Sigmoid colon (tissue), 6 donors: ENCODE measurements at regions not wholly inside any gene's neighbourhood (a gene's known extent, or its start where the extent isn't known, plus 50 kb on each side); places are given as distances from the start of the nearest gene placed in this dataset.
A peak's percentile ranks its signal among the peaks of the same experiment; 100 is the strongest.

Experiments
- DNase-seq: peaks from one replicate; pipeline ENCODE4 v3.0.0-alpha.2; 2019
- H3K27ac ChIP-seq, 4 donors: fragments of 200-600 bp; sonication (generic); one replicate each; pipeline ENCODE4 v1.5.1; 2016 to 2019; ENCODE audit warnings: mild to moderate bottlenecking in 1 of 4
- H3K27me3 ChIP-seq, 3 donors: fragments of 200-600 bp; sonication (generic); one replicate each; pipeline ENCODE4 v1.5.1; 2019; ENCODE audit warnings: mild to moderate bottlenecking in 1 of 3
- H3K36me3 ChIP-seq, 4 donors: fragments of 200-600 bp; sonication (generic); one replicate each; pipeline ENCODE4 v1.5.1; 2016 to 2019
- H3K4me1 ChIP-seq, 4 donors: fragments of 200-600 bp; sonication (generic); one replicate each; pipeline ENCODE4 v1.5.1; 2017 to 2019
- H3K4me3 ChIP-seq, 4 donors: fragments of 200-600 bp; sonication (generic); one replicate each; pipeline ENCODE4 v1.5.1; 2017 to 2019; ENCODE audit warnings: mild to moderate bottlenecking in 2 of 4, moderate library complexity in 1 of 4
- H3K9me3 ChIP-seq, 4 donors: fragments of 200-600 bp in 3 of 4; sonication (generic) in 3 of 4; one replicate each; pipeline versions ENCODE4 v1.5.1 to v1.6.1; 2013 to 2019
- CTCF ChIP-seq, 4 experiments: fragments of 450-650 bp in 3 of 4; fragments of 200-600 bp in 1 of 4; IDR thresholded peaks; one replicate each; pipeline ENCODE4 v1.5.1; 2016 to 2019; ENCODE audit warnings: antibody characterized with exemption in 4 of 4, mild to moderate bottlenecking in 3 of 4, moderate library complexity in 2 of 4
- EP300 ChIP-seq, 4 donors: sonication (generic); formaldehyde crosslinking; IDR thresholded peaks; one replicate each; pipeline ENCODE4 v1.6.1; 2017; ENCODE audit warnings: antibody characterized with exemption in 4 of 4
- POLR2A ChIP-seq, 2 donors: fragments of 450-650 bp; IDR thresholded peaks; one replicate each; pipeline ENCODE4 v1.6.1; 2016; ENCODE audit warnings: antibody characterized with exemption in 2 of 2, mild to moderate bottlenecking in 2 of 2, moderate library complexity in 2 of 2
- POLR2AphosphoS5 ChIP-seq, 4 donors: sonication (generic); formaldehyde crosslinking; IDR thresholded peaks; one replicate each; pipeline ENCODE4 v1.6.1; 2017; ENCODE audit warnings: antibody characterized with exemption in 4 of 4
- WGBS, 2 donors: extraction: QIAGEN DNeasy Blood & Tissue Kit; methylation state at CpG; one replicate each; pipeline ENCODE4 v1.1.7; 2013; 5-methylcytosine and 5-hydroxymethylcytosine counted together
- intact Hi-C: fragments of 100-400 bp; cut with DNase I; formaldehyde crosslinking; loops from one replicate; pipeline ENCODE4 v1.15.1; 2023
- donor health status: healthy with polysubstance abuse.
- donor health status: healthy.

- Histone ChIP-seq H3K9me3 (no peaks in the 10 kb centered on the region), H3K27me3 (no peaks in the 10 kb centered on the region), H3K36me3 (no peaks in the 10 kb centered on the region), H3K4me3 (no peak overlapping the region), H3K27ac (peak overlapping the region in 1 of 4 donors; percentile 84), H3K4me1 (peaks cover 0 to 39% (median 27%) of the 10 kb centered on the region in 4 donors)
- no peak for DNase-seq
- intact Hi-C loops, result no loop called here
- 68 to 72% methylated on average over 5 of the region's 5 CpGs for WGBS, 2 donors
- no peak for TF ChIP-seq POLR2AphosphoS5 (IDR thresholded peaks at IDR 0.05)
- TF ChIP-seq POLR2A (IDR thresholded peaks at IDR 0.05), result no peak
- no peak for TF ChIP-seq CTCF (IDR thresholded peaks at IDR 0.05)
- no peak for TF ChIP-seq EP300 (IDR thresholded peaks at IDR 0.05)
Observed at GRCh38 chr15:93361703-93362102, 272.7 kb upstream of the RGMA start.

- H3K27me3 ChIP-seq, result no peaks in the 10 kb centered on the region
- H3K4me1 ChIP-seq, result peaks cover 0 to 39% (median 27%) of the 10 kb centered on the region in 4 donors
- DNase-seq, result no peak
- no peaks in the 10 kb centered on the region for H3K9me3 ChIP-seq
- no peaks in the 10 kb centered on the region for H3K36me3 ChIP-seq
- TF ChIP-seq EP300 (IDR thresholded peaks at IDR 0.05) (no peak), POLR2AphosphoS5 (IDR thresholded peaks at IDR 0.05) (no peak), POLR2A (IDR thresholded peaks at IDR 0.05) (no peak), CTCF (IDR thresholded peaks at IDR 0.05) (no peak)
- intact Hi-C loops, result no loop called here
- H3K27ac ChIP-seq, result peak overlapping the region in 2 of 4 donors; percentile 84 to 85
- H3K4me3 ChIP-seq, result no peak overlapping the region
- 87 to 92% methylated on average over 2 of the region's 2 CpGs for WGBS, 2 donors
Observed at GRCh38 chr15:93360976-93361375, 272.0 kb upstream of the RGMA start.

GRCh38 chr15:93360318-93360717, 271.3 kb upstream of the RGMA start:
- Histone ChIP-seq H3K36me3 (no peaks in the 10 kb centered on the region), H3K27me3 (no peaks in the 10 kb centered on the region), H3K27ac (peak overlapping the region in 3 of 4 donors; percentile 69 to 85 (median 84)), H3K4me1 (peaks cover 0 to 39% (median 27%) of the 10 kb centered on the region in 4 donors), H3K9me3 (no peaks in the 10 kb centered on the region), H3K4me3 (no peak overlapping the region)
- 66 to 67% methylated on average over 7 of the region's 7 CpGs for WGBS, 2 donors
- no peak for TF ChIP-seq CTCF (IDR thresholded peaks at IDR 0.05)
- TF ChIP-seq POLR2A (IDR thresholded peaks at IDR 0.05), result no peak
- peak in 1 of 4 donors; percentile 28 for TF ChIP-seq POLR2AphosphoS5 (IDR thresholded peaks at IDR 0.05)
- TF ChIP-seq EP300 (IDR thresholded peaks at IDR 0.05), result no peak
- DNase-seq, result peak; percentile 22
- intact Hi-C loops, result no loop called here

GRCh38 chr15:93359425-93360131, 270.6 kb upstream of the RGMA start:
- Histone ChIP-seq H3K27ac (peak overlapping the region in 3 of 4 donors; percentile 69 to 85 (median 84)), H3K4me1 (peaks cover 0 to 39% (median 27%) of the 10 kb centered on the region in 4 donors), H3K4me3 (no peak overlapping the region), H3K9me3 (no peaks in the 10 kb centered on the region), H3K36me3 (no peaks in the 10 kb centered on the region), H3K27me3 (no peaks in the 10 kb centered on the region)
- peak; percentile 35 for DNase-seq
- WGBS, 2 donors, result 53 to 67% methylated on average over 15 of the region's 15 CpGs
- intact Hi-C loops, result loop anchor here (2.0 kb wide), 1 partner anchor 271 kb away; the partner anchor contains the start of gene RGMA
- peak in 1 of 4 donors; percentile 21 for TF ChIP-seq EP300 (IDR thresholded peaks at IDR 0.05)
- TF ChIP-seq CTCF (IDR thresholded peaks at IDR 0.05), result no peak
- peak in 2 of 4 donors; percentile 13 to 31 for TF ChIP-seq POLR2AphosphoS5 (IDR thresholded peaks at IDR 0.05)
